ENCODE measurements at regions not wholly inside any gene's neighbourhood (a gene's known extent, or its start where the extent isn't known, plus 50 kb on each side); places are given as distances from the start of the nearest gene placed in this dataset.

DNA sequence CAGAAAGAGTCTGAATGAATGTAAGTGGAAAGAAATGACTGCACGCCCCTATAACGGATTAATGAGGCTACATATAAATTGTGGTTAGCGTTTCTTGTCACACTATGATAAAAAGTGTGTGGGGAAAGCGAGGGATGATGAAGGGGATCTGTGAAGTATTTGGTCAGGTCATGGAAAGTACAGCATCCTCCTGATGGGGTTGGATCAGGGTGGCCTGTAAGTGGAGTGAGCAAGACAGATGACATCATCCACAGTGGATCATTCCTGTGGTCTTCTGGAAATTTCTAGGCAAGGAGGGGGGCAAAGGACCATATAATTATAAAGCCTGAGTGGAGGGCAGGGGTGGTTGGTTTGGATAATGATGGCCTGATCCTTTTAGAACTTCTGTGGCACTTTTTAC, 606.0 kb downstream of the INHBA start:
- DNase-seq (ENCODE audit: low read depth), result no peak

DNA sequence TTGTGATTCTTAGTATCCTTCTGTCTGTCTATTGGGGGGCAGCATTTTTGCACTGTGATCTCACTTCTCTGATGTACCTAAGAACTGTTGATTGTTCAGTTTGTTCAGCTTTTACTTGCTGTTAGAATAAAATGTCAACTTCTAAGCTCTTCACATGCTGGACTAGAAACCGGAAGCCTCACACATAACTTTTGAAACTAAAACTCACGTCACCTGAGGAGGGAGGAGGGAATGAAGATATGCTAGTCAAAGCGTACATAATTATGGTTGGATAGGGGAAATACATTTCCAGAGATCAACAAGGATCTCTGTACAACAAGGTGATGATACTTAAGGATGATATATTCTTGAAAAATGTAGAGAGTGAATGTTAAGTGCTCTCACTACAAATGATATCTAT, 609.7 kb downstream of the INHBA start:
- DNase-seq (ENCODE audit: low read depth), result no peak

DNA sequence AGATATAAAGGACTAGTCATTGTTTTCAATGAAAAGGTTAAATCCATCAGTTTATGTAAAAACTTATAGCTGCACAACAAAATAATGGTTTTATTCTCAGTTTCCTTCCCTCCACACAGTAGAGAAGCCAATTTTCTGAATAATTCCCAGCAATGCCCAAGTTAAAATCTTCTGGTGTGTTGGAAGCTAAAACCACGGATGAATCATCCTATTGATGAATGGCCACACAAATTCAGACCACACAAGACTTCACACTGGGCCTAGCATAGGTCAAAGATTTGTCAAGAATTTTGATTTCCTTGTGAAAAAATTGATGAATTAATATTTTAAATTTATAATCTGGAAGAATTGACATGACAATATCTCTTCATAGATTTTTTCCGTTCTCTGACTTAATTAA, 617.6 kb downstream of the INHBA start:
- no peak for DNase-seq (ENCODE audit: low read depth)

DNA sequence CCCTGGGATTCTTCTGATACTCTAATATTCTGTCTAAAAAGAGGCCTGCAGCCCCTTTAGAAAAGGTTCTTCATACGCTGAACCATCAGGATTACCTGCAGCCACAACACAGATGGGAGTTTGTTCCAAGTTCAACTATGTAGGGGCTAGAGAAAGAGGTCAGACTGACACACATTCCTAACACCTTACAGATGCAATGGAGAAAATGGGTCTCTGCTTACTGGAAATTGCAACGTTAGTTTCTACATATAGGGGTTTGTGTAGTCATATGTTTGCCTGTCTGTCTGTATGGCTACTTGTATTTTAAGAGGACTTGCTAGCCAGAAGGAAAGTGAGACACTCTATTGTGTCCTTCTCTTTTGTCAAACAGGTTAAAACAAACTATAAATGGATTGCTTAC, 618.5 kb downstream of the INHBA start:
- DNase-seq (ENCODE audit: low read depth), result no peak

DNA sequence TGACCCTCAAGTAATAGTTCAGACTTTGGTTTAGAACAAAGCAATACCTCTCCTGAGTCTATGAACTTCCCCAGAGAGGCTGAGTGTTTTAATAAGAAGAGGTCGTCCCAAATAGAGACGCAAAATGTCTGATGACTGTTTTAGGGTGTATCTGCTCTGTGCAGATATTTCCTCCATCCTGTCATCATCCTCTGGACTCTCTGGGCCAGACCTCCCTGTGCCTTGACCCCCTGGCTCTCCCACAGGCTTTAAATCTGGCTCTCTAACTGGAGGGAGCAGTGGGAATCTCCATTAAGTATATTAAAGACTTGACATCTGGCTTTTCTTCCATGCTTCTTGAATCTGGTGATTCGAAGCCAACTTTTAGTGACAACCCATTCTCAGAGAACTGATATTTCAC, 633.3 kb downstream of the INHBA start:
- DNase-seq (ENCODE audit: low read depth), result no peak

DNA sequence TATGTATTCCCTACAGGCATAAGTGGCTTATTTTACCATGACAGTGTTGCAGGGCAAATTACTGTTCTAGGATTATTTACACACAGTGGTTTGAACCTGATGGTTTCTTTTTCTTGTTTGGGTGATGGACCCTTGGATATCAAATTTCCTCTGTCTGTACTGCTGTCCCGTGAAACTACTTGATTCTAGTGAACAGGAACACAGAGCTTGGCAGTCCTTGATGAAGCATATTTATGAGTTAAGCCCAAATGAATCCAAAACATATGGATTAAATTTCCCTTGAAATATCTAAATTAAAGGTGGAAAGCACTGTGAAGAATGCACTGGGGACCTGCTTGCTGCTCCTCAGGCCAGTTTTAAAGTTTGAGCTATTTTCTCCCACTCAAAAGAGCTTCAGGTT, 635.3 kb downstream of the INHBA start:
- peak; percentile 20 for DNase-seq (ENCODE audit: low read depth)

- DNase-seq (ENCODE audit: low read depth), result no peak
Measured at GRCh38 chr7:41065663-41066062, 637.2 kb downstream of the INHBA start.

DNA sequence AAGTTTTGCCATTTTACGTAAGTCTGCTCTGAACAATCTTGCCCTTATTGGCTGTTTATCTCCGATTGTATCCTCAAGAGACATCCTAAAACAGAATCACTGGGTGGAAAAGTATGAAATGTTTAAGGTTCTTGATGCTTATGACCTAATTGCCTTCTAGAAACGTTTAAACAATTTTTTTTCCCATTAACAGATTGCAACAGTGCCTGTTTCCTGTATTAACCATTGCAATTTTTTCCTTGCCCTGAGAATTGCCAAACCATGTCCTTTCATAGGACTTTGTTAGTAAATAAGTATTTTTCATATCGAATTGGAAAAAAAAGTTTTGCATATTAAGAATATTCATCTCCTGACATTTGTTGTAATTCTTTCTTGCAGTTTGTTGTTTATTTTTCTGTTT, 639.8 kb downstream of the INHBA start:
- DNase-seq (ENCODE audit: low read depth), result no peak

GRCh38 chr7:41060796-41061195, 642.1 kb downstream of the INHBA start:
- no peak for DNase-seq (ENCODE audit: low read depth)

GRCh38 chr7:41059796-41060195, 643.1 kb downstream of the INHBA start:
- DNase-seq (ENCODE audit: low read depth), result no peak

DNA sequence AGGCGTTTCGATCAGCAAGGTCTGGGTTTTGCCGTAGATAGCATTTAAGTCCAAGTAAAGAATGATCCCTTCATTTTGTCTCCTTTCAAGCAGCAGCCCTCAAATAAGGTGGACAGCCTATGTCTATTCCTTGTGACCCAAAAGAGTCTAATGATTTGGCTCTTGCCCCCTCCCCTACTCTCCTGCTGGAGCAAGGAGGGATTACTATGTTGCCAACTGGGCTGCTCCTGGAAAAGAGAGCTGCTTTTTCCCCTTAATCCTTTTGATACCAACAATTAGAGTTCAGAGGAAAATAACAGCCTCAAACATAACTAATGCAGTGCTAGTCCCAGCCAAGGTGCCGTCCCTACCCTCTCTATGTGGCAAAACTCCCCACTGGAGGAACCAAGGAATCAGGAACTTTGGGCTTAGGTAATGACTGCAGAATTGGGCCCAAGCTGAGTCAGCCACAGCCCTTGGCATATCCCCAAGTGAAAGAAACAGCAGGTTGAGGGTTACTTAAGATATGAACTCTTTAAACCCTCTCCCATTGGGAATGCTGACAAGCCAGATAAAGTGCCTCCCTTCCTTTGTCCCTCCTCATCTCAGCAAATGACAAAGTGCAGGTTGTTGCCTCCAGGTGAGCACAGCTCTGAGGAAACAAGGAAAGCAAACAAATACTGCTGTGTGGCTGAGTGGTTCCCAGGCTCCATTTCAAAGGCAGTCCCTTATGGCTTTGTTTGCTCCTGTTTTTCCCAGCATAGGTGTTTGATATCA, 643.7 kb downstream of the INHBA start:
- DNase-seq (ENCODE audit: low read depth), result no peak

- no peak for DNase-seq (ENCODE audit: low read depth)
Measured at GRCh38 chr7:41054960-41055661, 647.8 kb downstream of the INHBA start.

- peak; percentile 10 for DNase-seq (ENCODE audit: low read depth)
Measured at GRCh38 chr7:41053820-41054219, 649.1 kb downstream of the INHBA start.

DNA sequence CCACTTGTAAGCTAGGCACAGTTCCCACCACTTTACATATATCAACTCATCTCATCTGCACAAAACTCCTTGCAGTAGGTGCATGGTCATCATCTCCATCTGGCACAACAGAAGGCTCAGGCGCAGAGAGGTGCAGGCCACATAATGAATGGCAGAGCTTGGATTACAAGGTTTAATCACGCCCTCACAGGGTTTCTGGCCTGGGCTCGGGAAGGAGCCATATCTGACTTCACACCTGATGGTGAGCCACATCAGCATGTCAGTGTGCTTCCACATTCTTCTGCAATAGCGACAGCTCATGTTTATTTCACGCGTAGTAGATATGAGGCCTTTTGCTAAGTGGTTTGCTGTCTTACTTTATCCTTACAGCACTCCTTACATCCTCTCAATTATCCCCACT, 650.2 kb downstream of the INHBA start:
- DNase-seq (ENCODE audit: low read depth), result no peak

DNA sequence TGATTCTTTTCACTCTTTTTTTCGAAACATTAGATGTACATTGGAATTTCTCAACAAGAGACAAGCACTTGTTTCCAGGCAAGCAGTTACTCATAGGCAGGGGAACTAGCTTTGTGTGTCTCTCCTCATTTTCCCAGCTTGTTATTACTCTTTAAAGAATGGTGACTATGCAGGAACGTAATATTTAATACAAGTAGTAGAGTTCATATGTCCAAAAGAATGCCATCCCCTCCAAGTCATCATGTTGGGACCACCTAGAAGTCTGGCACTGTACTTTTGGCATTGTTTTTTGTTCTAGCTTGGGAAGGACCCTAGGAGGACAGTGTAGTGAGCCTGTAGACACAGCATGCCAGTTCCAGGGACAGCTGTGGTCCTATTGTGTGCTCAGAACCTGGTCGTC, 650.7 kb downstream of the INHBA start:
- DNase-seq (ENCODE audit: low read depth), result no peak

GRCh38 chr7:41051535-41051934, 651.4 kb downstream of the INHBA start:
- no peak for DNase-seq (ENCODE audit: low read depth)

DNA sequence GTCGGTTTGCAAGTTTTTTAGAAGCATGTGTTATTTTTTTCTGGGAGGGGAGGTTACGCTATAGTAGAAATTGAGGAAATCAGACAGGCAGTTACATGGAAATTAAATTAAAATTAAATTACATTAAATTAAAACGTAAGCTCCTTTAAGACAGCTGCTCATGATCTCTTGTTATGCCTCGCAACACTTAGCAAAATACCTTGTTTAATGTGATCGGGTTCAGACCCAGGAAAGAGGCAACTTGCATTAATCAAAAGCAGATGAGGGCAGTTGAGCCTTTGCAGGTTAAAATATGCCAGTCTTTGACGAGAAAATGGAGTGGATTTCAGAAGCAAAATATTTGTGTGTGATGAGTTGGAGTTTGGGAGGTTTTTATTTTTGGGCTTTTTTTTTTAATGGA, 651.8 kb downstream of the INHBA start:
- no peak for DNase-seq (ENCODE audit: low read depth)

DNA sequence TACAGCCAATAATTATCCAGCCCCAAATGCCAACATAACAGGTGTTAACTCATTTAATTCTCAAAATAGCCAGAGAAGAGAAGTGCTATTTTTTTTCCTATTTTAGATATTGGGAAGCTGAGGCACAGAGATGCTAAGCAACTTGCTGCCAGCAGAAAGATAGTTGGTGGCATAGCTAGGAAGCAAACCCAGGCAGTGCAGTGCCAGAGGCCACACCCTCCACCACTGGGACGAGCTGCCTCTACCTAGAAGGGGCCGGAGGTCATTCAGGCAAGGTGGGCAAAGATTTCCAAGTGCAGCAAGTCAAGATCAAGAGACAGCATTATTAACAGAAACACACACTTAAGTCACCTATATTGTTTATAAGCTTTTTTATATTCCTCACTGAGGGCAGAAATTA, 654.1 kb downstream of the INHBA start:
- no peak for DNase-seq (ENCODE audit: low read depth)

GRCh38 chr7:41047789-41048191, 655.1 kb downstream of the INHBA start:
- peak; percentile 87 for DNase-seq (ENCODE audit: low read depth)

GRCh38 chr7:41047211-41047610, 655.7 kb downstream of the INHBA start:
- DNase-seq (ENCODE audit: low read depth), result no peak

DNA sequence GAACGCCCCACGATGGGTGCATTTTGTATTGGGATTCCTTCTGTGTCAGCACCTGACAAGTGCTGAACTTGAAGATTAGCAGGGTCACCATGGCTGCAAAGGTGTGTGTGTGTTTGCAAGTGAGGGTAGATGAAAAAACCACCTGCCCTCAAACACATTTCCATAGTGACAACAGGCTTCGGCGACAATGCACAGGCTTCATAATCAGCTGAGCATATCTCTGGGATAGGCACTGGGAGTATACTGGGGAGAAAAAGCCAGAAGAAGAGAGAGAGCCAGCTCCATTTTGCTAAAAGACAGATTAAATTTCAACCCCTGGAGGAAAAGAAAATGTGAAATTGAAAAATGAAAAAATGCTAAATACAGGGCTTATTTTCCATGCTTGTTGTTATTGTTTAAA, 656.1 kb downstream of the INHBA start:
- DNase-seq (ENCODE audit: low read depth), result no peak

GRCh38 chr7:41046221-41046761, 656.6 kb downstream of the INHBA start:
- DNase-seq (ENCODE audit: low read depth), result peak; percentile 62

DNA sequence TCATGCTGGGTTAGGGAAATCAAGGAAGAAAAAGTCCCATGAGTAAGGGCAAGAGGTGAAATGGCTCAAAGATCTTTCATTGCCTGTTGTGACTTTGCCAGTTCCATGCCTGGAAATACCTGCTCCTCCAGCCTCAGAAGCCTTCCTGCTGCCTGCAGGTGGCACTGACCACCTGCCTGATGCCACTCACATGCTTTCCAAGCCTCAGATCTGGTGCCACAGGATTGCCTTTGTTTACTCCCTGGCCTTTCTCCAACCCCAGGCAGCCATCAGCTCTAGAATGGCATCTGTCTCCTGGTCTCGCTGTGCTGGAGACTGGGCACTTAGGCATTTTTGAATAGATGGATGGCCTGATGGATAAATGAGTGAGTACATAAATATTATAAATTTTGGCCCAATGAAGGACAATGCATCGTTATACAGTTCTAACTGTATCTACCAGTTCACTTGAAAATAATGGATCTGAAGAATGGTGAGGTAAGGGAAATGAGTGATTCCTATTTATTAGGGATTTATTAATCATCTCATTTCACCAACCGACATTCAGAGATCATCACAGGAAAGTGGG, 657.2 kb downstream of the INHBA start:
- no peak for DNase-seq (ENCODE audit: low read depth)
